Left ventricle myocardium inferior (tissue), 1 donor: ENCODE measurements at regions not wholly inside any gene's neighbourhood (a gene's known extent, or its start where the extent isn't known, plus 50 kb on each side); places are given as distances from the start of the nearest gene placed in this dataset.

Experiments
- DNase-seq: peaks from one replicate; pipeline ENCODE4 v3.0.0-alpha.2; 2020
- H3K27ac ChIP-seq: fragments of 200-600 bp; replicated peaks from 2 replicates; pipeline ENCODE4 v1.8.0; 2021
- H3K27me3 ChIP-seq: fragments of 200-600 bp; 2 replicates; pipeline ENCODE4 v1.8.0; 2021; ENCODE audit warnings: low read depth
- H3K36me3 ChIP-seq: fragments of 200-600 bp; 2 replicates; pipeline ENCODE4 v1.8.0; 2021
- H3K4me1 ChIP-seq: fragments of 200-600 bp; 2 replicates; pipeline ENCODE4 v1.8.0; 2021
- H3K4me3 ChIP-seq: fragments of 200-600 bp; 2 replicates; pipeline ENCODE4 v1.8.0; 2021; ENCODE audit warnings: mild to moderate bottlenecking, moderate library complexity
- H3K9me3 ChIP-seq: fragments of 200-600 bp; replicated peaks from 2 replicates; pipeline ENCODE4 v1.8.0; 2021
- intact Hi-C: fragments of 100-400 bp; cut with micrococcal nuclease; formaldehyde crosslinking; loops from one replicate; pipeline ENCODE4 v1.11.0; 2022
- TF ChIP-seq, protein P1 (sequence below): fragments of 200-600 bp; IDR thresholded peaks from 2 replicates; pipeline ENCODE4 v1.8.0; 2021; ENCODE audit warnings: antibody characterized with exemption, mild to moderate bottlenecking, borderline replicate concordance
- donor health status: DM: no; HTN: yes; CAD: no; lungs with severe emphysema.

DNA sequence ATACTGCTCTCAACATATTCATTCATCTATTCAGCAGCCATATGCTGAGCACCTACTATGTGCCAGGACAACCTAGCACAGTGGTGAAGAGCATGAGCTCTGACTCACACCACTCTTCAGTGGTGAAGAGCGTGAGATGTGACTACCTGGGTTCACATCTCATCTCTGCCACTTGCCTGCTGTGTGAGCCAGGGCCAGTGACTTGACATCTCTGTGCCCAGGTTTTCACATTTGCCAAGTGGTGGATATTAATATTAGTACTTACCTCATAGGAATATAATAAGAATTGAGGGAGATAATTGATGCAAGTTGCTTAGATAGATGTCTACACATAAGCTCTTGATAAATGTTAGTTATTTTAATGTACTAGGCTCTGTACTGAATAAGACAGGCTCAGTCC lies 488.9 kb downstream of the PTPRU start:
- TF ChIP-seq, protein P1, sequence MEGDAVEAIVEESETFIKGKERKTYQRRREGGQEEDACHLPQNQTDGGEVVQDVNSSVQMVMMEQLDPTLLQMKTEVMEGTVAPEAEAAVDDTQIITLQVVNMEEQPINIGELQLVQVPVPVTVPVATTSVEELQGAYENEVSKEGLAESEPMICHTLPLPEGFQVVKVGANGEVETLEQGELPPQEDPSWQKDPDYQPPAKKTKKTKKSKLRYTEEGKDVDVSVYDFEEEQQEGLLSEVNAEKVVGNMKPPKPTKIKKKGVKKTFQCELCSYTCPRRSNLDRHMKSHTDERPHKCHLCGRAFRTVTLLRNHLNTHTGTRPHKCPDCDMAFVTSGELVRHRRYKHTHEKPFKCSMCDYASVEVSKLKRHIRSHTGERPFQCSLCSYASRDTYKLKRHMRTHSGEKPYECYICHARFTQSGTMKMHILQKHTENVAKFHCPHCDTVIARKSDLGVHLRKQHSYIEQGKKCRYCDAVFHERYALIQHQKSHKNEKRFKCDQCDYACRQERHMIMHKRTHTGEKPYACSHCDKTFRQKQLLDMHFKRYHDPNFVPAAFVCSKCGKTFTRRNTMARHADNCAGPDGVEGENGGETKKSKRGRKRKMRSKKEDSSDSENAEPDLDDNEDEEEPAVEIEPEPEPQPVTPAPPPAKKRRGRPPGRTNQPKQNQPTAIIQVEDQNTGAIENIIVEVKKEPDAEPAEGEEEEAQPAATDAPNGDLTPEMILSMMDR = no peak
- Histone ChIP-seq H3K4me1 (no peaks in the 10 kb centered on the region), H3K36me3 (no peaks in the 10 kb centered on the region), H3K4me3 (no peak overlapping the region), H3K9me3 (peaks cover 26% of the 10 kb centered on the region), H3K27me3 (peaks cover 30% of the 10 kb centered on the region), H3K27ac (no peak overlapping the region)
- intact Hi-C loops = no loop called here
- DNase-seq = no peak

DNA sequence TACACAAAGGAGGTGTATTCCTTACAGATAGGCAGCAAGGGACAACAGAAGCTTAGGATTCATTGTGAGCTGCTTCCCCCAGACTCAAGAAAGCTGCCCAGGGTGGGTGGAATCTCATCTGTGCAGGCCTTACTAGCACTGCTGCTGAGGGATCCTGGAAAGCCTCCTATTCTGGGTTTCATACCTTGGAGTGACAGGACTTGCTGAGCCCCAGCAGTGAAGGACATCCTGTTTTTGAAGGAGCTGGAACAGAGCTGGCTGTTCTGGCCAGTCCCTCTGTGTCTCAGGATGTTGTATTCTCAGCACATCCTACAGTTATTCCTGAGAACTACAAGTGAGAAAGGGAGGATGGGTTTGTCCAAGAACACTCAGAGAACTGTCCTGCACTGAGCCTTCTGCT lies 486.3 kb downstream of the PTPRU start:
- TF ChIP-seq, protein P1 = no peak

DNA sequence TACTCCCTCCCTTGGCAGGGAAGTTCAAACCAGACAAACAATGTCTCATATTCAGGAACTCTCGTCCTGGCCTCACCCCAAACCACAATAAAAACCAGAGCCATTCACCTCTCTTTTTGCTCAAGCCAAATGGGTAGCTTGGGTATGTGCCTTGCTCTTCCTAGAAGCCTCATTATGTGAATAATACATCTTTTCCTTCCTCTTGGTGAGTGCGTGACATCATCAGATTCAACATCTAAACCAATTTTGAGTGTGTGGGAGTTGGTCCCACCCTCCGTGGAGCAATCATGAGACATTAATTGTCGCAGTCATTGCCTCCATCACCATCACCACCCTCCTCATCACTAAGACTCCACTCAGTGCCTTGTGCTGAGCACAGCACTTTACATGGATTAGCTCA lies 482.9 kb downstream of the PTPRU start:
- H3K4me1 ChIP-seq = no peaks in the 10 kb centered on the region
- H3K36me3 ChIP-seq = no peaks in the 10 kb centered on the region
- H3K27ac ChIP-seq = no peak overlapping the region
- peaks cover 42% of the 10 kb centered on the region for H3K27me3 ChIP-seq
- intact Hi-C loops = no loop called here
- no peak overlapping the region for H3K4me3 ChIP-seq
- no peak for DNase-seq
- TF ChIP-seq, protein P1 = no peak
- H3K9me3 ChIP-seq = peaks cover 44% of the 10 kb centered on the region

More for the DNA sequence above, 486.3 kb downstream of the PTPRU start:
- Histone ChIP-seq H3K4me3 (no peak overlapping the region), H3K4me1 (no peaks in the 10 kb centered on the region), H3K9me3 (peaks cover 35% of the 10 kb centered on the region), H3K27ac (no peak overlapping the region), H3K36me3 (no peaks in the 10 kb centered on the region), H3K27me3 (peaks cover 43% of the 10 kb centered on the region)
- intact Hi-C loops = no loop called here
- DNase-seq = no peak

DNA sequence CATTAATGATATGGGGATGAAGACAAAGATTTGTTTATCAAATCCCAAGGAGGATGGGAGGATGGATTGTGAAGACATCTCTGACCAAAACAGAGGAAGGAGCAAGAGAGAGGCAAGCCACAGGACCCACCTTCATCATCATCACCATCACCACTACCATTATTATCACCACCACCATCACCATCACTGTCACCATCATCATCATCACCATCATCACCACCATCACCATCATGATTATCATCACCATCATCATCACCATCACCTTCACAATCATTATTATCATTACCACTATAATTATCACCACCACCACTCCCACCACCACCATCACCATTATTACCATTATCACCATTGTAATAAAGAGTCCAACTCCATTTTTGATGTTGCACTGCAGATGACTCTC lies 482.5 kb downstream of the PTPRU start:
- Histone ChIP-seq H3K36me3 (no peaks in the 10 kb centered on the region), H3K27ac (no peak overlapping the region), H3K4me3 (no peak overlapping the region), H3K4me1 (no peaks in the 10 kb centered on the region), H3K9me3 (peaks cover 44% of the 10 kb centered on the region), H3K27me3 (peaks cover 42% of the 10 kb centered on the region)
- TF ChIP-seq, protein P1 = no peak
- DNase-seq = no peak
- intact Hi-C loops = no loop called here

DNA sequence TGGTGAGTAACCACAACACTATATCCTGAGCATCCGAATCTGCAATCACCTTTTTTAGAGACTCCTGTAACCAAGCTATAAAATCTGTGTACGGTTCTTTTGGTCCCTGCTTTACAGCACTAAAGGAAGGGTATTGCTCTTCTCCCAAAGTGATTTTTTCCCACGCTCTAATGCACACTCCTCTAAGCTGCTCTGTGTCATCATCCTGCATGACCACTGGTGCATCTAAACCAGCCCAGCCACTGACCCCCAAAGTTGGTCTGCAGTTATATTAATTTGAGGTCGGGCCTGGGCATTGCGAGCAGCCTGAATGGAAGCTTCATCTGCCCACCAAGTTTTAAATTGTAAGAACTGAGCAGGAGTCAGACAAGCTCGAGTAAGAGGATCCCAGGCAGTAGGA lies 480.0 kb downstream of the PTPRU start:
- no peak overlapping the region for H3K4me3 ChIP-seq
- no peaks in the 10 kb centered on the region for H3K4me1 ChIP-seq
- H3K36me3 ChIP-seq = no peaks in the 10 kb centered on the region
- peaks cover 27% of the 10 kb centered on the region for H3K9me3 ChIP-seq
- H3K27ac ChIP-seq = no peak overlapping the region
- DNase-seq = no peak
- H3K27me3 ChIP-seq = peaks cover 55% of the 10 kb centered on the region
- intact Hi-C loops = no loop called here
- TF ChIP-seq, protein P1 = no peak

DNA sequence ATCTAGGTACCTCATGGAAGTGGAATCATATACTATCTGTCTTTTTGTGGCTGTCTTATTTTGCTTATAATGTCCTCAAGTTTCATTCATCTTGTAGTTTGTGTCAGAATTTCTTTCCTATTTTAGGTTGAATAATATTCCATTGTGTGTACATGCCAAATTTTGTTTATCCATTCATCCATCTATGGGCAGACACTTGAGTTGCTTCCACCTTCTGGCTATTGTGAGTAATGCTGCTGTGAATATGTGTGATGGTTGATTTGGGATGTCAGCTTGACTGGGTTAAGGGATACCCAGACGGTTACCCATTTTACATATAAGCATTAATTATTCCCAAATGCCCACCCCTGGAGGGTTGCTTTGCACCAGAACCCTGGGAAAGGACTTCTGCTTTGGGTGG lies 477.5 kb downstream of the PTPRU start:
- intact Hi-C loops = no loop called here
- peaks cover 19% of the 10 kb centered on the region for H3K9me3 ChIP-seq
- TF ChIP-seq, protein P1 = peak; percentile 13
- DNase-seq = no peak
- no peak overlapping the region for H3K4me3 ChIP-seq
- no peaks in the 10 kb centered on the region for H3K4me1 ChIP-seq
- H3K36me3 ChIP-seq = no peaks in the 10 kb centered on the region
- H3K27ac ChIP-seq = no peak overlapping the region
- H3K27me3 ChIP-seq = peaks cover 49% of the 10 kb centered on the region
